HepG2 (cell line): ENCODE measurements at regions not wholly inside any gene's neighbourhood (a gene's known extent, or its start where the extent isn't known, plus 50 kb on each side); places are given as distances from the start of the nearest gene placed in this dataset.

Experiments used
- ATAC-seq: fragments of 200-7000 bp; cut with Tn5 transposase; 3 replicates; pipeline ENCODE4 v1.9.1; 2020; ENCODE audit warnings: mild to moderate bottlenecking, moderate library complexity
- BruUV-seq: library from RNA; stranded (reverse); fragments of 400-500 nt; replicated peaks from 2 replicates; lab custom pipeline; 2021; lab: Mats Ljungman, UMichigan
- CTCF ChIA-PET: fragments of 300-600 bp; formaldehyde crosslinking; extraction: SDS; loops from one replicate; lab custom pipeline; 2021; ENCODE audit warnings: low total read pairs, inconsistent platforms, low intra/inter-chr PET ratio; lab: Yijun Ruan, JAX
- POLR2A ChIA-PET: fragments of 350-600 bp; sonication (Branson Sonifier 250); formaldehyde crosslinking; loops from one replicate; lab custom pipeline; 2020; ENCODE audit warnings: antibody characterized with exemption, inconsistent platforms; lab: Yijun Ruan, JAX
- DNase-seq: peaks from one replicate; pipeline ENCODE4 v3.0.0-alpha.2; 2015; ENCODE audit warnings: low spot score
- FAIRE-seq: peaks from 3 replicates; lab custom pipeline; 2011; peaks lifted over from hg19 to GRCh38; lab: Jason Lieb, UNC
- H2AFZ ChIP-seq: one replicate; pipeline ENCODE4 v1.6.1; 2011; ENCODE audit warnings: low read length, inconsistent platforms
- H3K27ac ChIP-seq: fragments of 300-600 bp; 3 replicates; pipeline ENCODE4 v1.8.0; 2011; ENCODE audit warnings: mixed run types, mild to moderate bottlenecking, mixed read lengths, low read length, inconsistent platforms; ENCODE audit not compliant: insufficient read depth; ENCODE audit errors: extremely low read length
- H3K27me3 ChIP-seq, 2 experiments: fragments of 200-600 bp in 1 of 2; 2 replicates in 1 of 2; 3 replicates in 1 of 2; pipeline versions ENCODE4 v1.6.0 to v1.8.0; 2011; ENCODE audit warnings: low read length in 2 of 2, mild to moderate bottlenecking in 2 of 2, moderate library complexity in 2 of 2, inconsistent platforms in 1 of 2; ENCODE audit not compliant: insufficient read depth in 2 of 2, control insufficient read depth in 1 of 2
- H3K36me3 ChIP-seq, 2 experiments: fragments of 200-600 bp in 1 of 2; replicated peaks in 1 of 2; 2 replicates in 1 of 2; 3 replicates in 1 of 2; pipeline versions ENCODE4 v1.5.1 to v1.8.0; 2011; ENCODE audit warnings: low read length in 2 of 2, inconsistent platforms in 1 of 2; ENCODE audit not compliant: insufficient read depth in 2 of 2, control insufficient read depth in 1 of 2
- H3K4me1 ChIP-seq: 2 replicates; pipeline ENCODE4 v1.5.1; 2012; ENCODE audit warnings: low read length, inconsistent platforms; ENCODE audit not compliant: insufficient read depth
- H3K4me2 ChIP-seq: 2 replicates; pipeline ENCODE4 v1.6.0; 2011; ENCODE audit warnings: low read depth, low read length, inconsistent platforms
- H3K4me3 ChIP-seq, 3 experiments: fragments of 200-600 bp in 1 of 3; sonication (generic), shearing (Covaris generic) in 1 of 3; replicated peaks in 1 of 3; 2 replicates each; pipeline ENCODE4 v1.5.1; 2011 to 2016; ENCODE audit warnings: low read length in 3 of 3, inconsistent platforms in 2 of 3, low read depth in 2 of 3, mild to moderate bottlenecking in 2 of 3, control low read depth in 1 of 3, mixed read lengths in 1 of 3; ENCODE audit not compliant: insufficient read depth in 1 of 3
- H3K79me2 ChIP-seq: one replicate; pipeline ENCODE4 v1.6.1; 2011; ENCODE audit warnings: low read length, inconsistent platforms; ENCODE audit not compliant: insufficient read depth
- H3K9ac ChIP-seq: 2 replicates; pipeline ENCODE4 v1.6.0; 2011; ENCODE audit warnings: mild to moderate bottlenecking, low read depth, low read length, inconsistent platforms; ENCODE audit not compliant: insufficient read depth
- H3K9me3 ChIP-seq: 2 replicates; pipeline ENCODE4 v1.5.1; 2012; ENCODE audit warnings: mild to moderate bottlenecking, low read length
- H4K20me1 ChIP-seq: 2 replicates; pipeline ENCODE4 v1.6.0; 2011; ENCODE audit warnings: inconsistent platforms, mild to moderate bottlenecking, low read length, moderate library complexity; ENCODE audit not compliant: insufficient read depth
- AHR ChIP-seq: IDR thresholded peaks from 2 replicates; pipeline ENCODE4 v1.6.1; 2018; ENCODE audit warnings: missing genetic modification reagents, missing compliant biosample characterization
- EP300 ChIP-seq, 3 experiments: sonication (generic) in 1 of 3; formaldehyde crosslinking in 1 of 3; IDR thresholded peaks; 2 replicates each; pipeline versions ENCODE4 v1.5.1 to v1.6.1; 2011 to 2020; ENCODE audit warnings: low read depth in 2 of 3, low read length in 2 of 3, borderline replicate concordance in 1 of 3, improper control_type of control experiment in 1 of 3, mild to moderate bottlenecking in 1 of 3, missing genetic modification reagents in 1 of 3, moderate library complexity in 1 of 3
- GABPB1 ChIP-seq: IDR thresholded peaks from 2 replicates; pipeline ENCODE4 v1.6.1; 2016; ENCODE audit warnings: mild to moderate bottlenecking, missing genetic modification reagents, moderate library complexity, missing compliant biosample characterization
- HMGXB4 ChIP-seq, 2 experiments: sonication (generic) in 1 of 2; formaldehyde crosslinking in 1 of 2; IDR thresholded peaks; 2 replicates each; pipeline versions ENCODE4 v1.4.0 to v1.6.1; 2018 to 2020; ENCODE audit warnings: missing genetic modification reagents in 2 of 2, borderline replicate concordance in 1 of 2, low read depth in 1 of 2, mild to moderate bottlenecking in 1 of 2, missing biosample characterization in 1 of 2
- PITX1 ChIP-seq: sonication (generic); formaldehyde crosslinking; IDR thresholded peaks from 2 replicates; pipeline ENCODE4 v1.5.1; 2020; ENCODE audit warnings: mild to moderate bottlenecking, missing genetic modification reagents
- PRDM15 ChIP-seq: sonication (generic); formaldehyde crosslinking; IDR thresholded peaks from 2 replicates; pipeline ENCODE4 v1.4.0; 2020; ENCODE audit warnings: missing genetic modification reagents
- SMAD1 ChIP-seq: sonication (generic); formaldehyde crosslinking; IDR thresholded peaks from 2 replicates; pipeline ENCODE4 v1.4.0; 2020; ENCODE audit warnings: missing genetic modification reagents, low read depth, mild to moderate bottlenecking, borderline replicate concordance
- YEATS2 ChIP-seq: sonication (generic); formaldehyde crosslinking; IDR thresholded peaks from 2 replicates; pipeline ENCODE4 v1.4.0; 2020; ENCODE audit warnings: missing genetic modification reagents, borderline replicate concordance
- ZNF331 ChIP-seq: sonication (generic); formaldehyde crosslinking; IDR thresholded peaks from 2 replicates; pipeline ENCODE4 v1.4.0; 2020; ENCODE audit warnings: missing genetic modification reagents
- ZSCAN31 ChIP-seq: sonication (generic); formaldehyde crosslinking; IDR thresholded peaks from 2 replicates; pipeline ENCODE4 v1.5.0; 2020; ENCODE audit warnings: low read depth, mild to moderate bottlenecking, missing genetic modification reagents
- WGBS: methylation state at CpG from one replicate; pipeline ENCODE4 v1.1.6; 2017; ENCODE audit warnings: low lambda C conversion rate; 5-methylcytosine and 5-hydroxymethylcytosine counted together
- in situ Hi-C: cut with HindIII; loops from 2 replicates; pipeline ENCODE4 v1.10.0; 2017; ENCODE audit warnings: low pct_unique_long_range_greater_than_20kb; ENCODE audit not compliant: extremely low pct_ligation_motif_present
- intact Hi-C: fragments of 100-400 bp; cut with micrococcal nuclease; formaldehyde crosslinking; loops from one replicate; pipeline ENCODE4 v1.10.0; 2022; ENCODE audit not compliant: unreplicated experiment
- TF ChIP-seq, protein P1 (sequence below): sonication (generic); formaldehyde crosslinking; IDR thresholded peaks from 2 replicates; pipeline ENCODE4 v1.5.1; 2020; ENCODE audit warnings: missing genetic modification reagents, mild to moderate bottlenecking, borderline replicate concordance
- TF ChIP-seq, protein P2 (sequence below): sonication (generic); formaldehyde crosslinking; IDR thresholded peaks from 2 replicates; pipeline ENCODE4 v1.4.0; 2020; ENCODE audit warnings: missing genetic modification reagents, borderline replicate concordance

DNA sequence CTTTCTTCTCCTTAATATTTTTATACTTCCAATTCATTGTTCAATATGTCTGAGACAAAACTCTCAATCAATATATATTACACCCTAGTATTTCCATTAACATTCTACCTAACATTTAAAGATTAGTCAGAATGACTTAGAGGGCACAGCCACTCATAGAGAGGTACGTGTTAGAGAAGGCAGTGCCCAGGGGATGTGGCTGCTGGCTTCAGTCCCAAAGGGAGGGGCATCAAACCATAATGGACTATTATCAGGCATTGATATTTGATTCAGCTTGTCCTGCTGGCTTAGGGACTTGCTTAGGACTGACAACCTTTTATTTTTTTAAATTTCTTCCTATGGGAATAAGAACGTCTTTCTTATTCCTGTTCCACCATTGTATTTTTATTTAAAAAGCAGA lies 1392.0 kb upstream of the ATXN8OS start:
- ChIA-PET CTCF (no interaction called here), POLR2A (no interaction called here)
- Histone ChIP-seq H3K4me1 (no peaks in the 10 kb centered on the region), H2AFZ (no peak overlapping the region), H3K4me3 (no peak overlapping the region), H3K36me3 (no peaks in the 10 kb centered on the region), H3K9me3 (no peaks in the 10 kb centered on the region), H4K20me1 (no peaks in the 10 kb centered on the region), H3K27ac (no peak overlapping the region), H3K79me2 (no peaks in the 10 kb centered on the region), H3K9ac (no peak overlapping the region), H3K27me3 (no peaks in the 10 kb centered on the region)
- WGBS: 0% methylated on average over 2 of the region's 2 CpGs
- no TSS peak for BruUV-seq
- intact Hi-C loops (no loop called here), in situ Hi-C loops (no loop called here)
- FAIRE-seq: no peak
- ATAC-seq: no peak
- DNase-seq: no peak
- TF ChIP-seq ZSCAN31 (CRISPR knock-in tag): no peak
- no peak for TF ChIP-seq PITX1
- no peak for TF ChIP-seq PRDM15
- no peak for TF ChIP-seq YEATS2 (CRISPR knock-in tag)
- no peak for TF ChIP-seq EP300 (IDR thresholded peaks at IDR 0.05; ENCODE audit: low read depth in 2 of 2, low read length in 2 of 2)
- no peak for TF ChIP-seq EP300 (CRISPR knock-in tag; IDR thresholded peaks at IDR 0.05; ENCODE audit: borderline replicate concordance)
- TF ChIP-seq, protein P1, sequence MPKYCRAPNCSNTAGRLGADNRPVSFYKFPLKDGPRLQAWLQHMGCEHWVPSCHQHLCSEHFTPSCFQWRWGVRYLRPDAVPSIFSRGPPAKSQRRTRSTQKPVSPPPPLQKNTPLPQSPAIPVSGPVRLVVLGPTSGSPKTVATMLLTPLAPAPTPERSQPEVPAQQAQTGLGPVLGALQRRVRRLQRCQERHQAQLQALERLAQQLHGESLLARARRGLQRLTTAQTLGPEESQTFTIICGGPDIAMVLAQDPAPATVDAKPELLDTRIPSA (CRISPR knock-in tag): no peak
- TF ChIP-seq HMGXB4 (CRISPR knock-in tag; IDR thresholded peaks at IDR 0.05; ENCODE audit: borderline replicate concordance in 1 of 2, low read depth in 1 of 2): no peak
- no peak for TF ChIP-seq AHR (CRISPR knock-in tag)
- no peak for TF ChIP-seq GABPB1 (CRISPR knock-in tag)
- TF ChIP-seq, protein P2, sequence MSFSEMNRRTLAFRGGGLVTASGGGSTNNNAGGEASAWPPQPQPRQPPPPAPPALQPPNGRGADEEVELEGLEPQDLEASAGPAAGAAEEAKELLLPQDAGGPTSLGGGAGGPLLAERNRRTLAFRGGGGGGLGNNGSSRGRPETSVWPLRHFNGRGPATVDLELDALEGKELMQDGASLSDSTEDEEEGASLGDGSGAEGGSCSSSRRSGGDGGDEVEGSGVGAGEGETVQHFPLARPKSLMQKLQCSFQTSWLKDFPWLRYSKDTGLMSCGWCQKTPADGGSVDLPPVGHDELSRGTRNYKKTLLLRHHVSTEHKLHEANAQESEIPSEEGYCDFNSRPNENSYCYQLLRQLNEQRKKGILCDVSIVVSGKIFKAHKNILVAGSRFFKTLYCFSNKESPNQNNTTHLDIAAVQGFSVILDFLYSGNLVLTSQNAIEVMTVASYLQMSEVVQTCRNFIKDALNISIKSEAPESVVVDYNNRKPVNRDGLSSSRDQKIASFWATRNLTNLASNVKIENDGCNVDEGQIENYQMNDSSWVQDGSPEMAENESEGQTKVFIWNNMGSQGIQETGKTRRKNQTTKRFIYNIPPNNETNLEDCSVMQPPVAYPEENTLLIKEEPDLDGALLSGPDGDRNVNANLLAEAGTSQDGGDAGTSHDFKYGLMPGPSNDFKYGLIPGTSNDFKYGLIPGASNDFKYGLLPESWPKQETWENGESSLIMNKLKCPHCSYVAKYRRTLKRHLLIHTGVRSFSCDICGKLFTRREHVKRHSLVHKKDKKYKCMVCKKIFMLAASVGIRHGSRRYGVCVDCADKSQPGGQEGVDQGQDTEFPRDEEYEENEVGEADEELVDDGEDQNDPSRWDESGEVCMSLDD (CRISPR knock-in tag): no peak
- TF ChIP-seq ZNF331 (CRISPR knock-in tag): no peak
- TF ChIP-seq SMAD1 (CRISPR knock-in tag): no peak
- TF ChIP-seq, all 625 proteins: peak for 0
- H3K4me2 ChIP-seq: no peak overlapping the region
